ENCODE measurements at regions not wholly inside any gene's neighbourhood (a gene's known extent, or its start where the extent isn't known, plus 50 kb on each side); places are given as distances from the start of the nearest gene placed in this dataset.

GRCh38 chr10:76667408-76668370, 969.9 kb downstream of the KCNMA1 start:
- no peak for DNase-seq (ENCODE audit: low read depth in 4 of 4, low spot score in 2 of 4)

- DNase-seq (ENCODE audit: low read depth in 4 of 4, low spot score in 2 of 4): no peak
Measured at GRCh38 chr10:76666891-76667290, 970.7 kb downstream of the KCNMA1 start.

- DNase-seq (ENCODE audit: low read depth in 4 of 4, low spot score in 2 of 4): no peak
Measured at GRCh38 chr10:76665029-76665428, 972.6 kb downstream of the KCNMA1 start.

- no peak for DNase-seq (ENCODE audit: low read depth in 4 of 4, low spot score in 2 of 4)
Measured at GRCh38 chr10:76657337-76658012, 980.1 kb downstream of the KCNMA1 start.

GRCh38 chr10:76651154-76651553, 986.5 kb downstream of the KCNMA1 start:
- no peak for DNase-seq (ENCODE audit: low read depth in 4 of 4, low spot score in 2 of 4)

- DNase-seq (ENCODE audit: low read depth in 4 of 4, low spot score in 2 of 4): no peak
Measured at GRCh38 chr10:76649723-76650127, 987.9 kb downstream of the KCNMA1 start.

GRCh38 chr10:76649254-76649653, 988.4 kb downstream of the KCNMA1 start:
- no peak for DNase-seq (ENCODE audit: low read depth in 4 of 4, low spot score in 2 of 4)

- DNase-seq (ENCODE audit: low read depth in 4 of 4, low spot score in 2 of 4): no peak
Measured at GRCh38 chr10:76647301-76647700, 990.3 kb downstream of the KCNMA1 start.

GRCh38 chr10:76645341-76645740, 992.3 kb downstream of the KCNMA1 start:
- DNase-seq (ENCODE audit: low read depth in 4 of 4, low spot score in 2 of 4): no peak

- DNase-seq (ENCODE audit: low read depth in 4 of 4, low spot score in 2 of 4): no peak
Measured at GRCh38 chr10:76644476-76644875, 993.1 kb downstream of the KCNMA1 start.

GRCh38 chr10:76643511-76643911, 994.1 kb downstream of the KCNMA1 start:
- DNase-seq (ENCODE audit: low read depth in 4 of 4, low spot score in 2 of 4): no peak

GRCh38 chr10:76642358-76642757, 995.2 kb downstream of the KCNMA1 start:
- DNase-seq (ENCODE audit: low read depth in 4 of 4, low spot score in 2 of 4): no peak

GRCh38 chr10:76641215-76641614, 996.4 kb downstream of the KCNMA1 start:
- DNase-seq (ENCODE audit: low read depth in 4 of 4, low spot score in 2 of 4): no peak

- DNase-seq (ENCODE audit: low read depth in 4 of 4, low spot score in 2 of 4): no peak
Measured at GRCh38 chr10:76640806-76641205, 996.8 kb downstream of the KCNMA1 start.

GRCh38 chr10:76632767-76633051, 1004.9 kb downstream of the KCNMA1 start:
- DNase-seq (ENCODE audit: low read depth in 4 of 4, low spot score in 2 of 4): no peak

- DNase-seq (ENCODE audit: low read depth in 4 of 4, low spot score in 2 of 4): no peak
Measured at GRCh38 chr10:76631884-76632766, 1005.5 kb downstream of the KCNMA1 start.

- DNase-seq (ENCODE audit: low read depth in 4 of 4, low spot score in 2 of 4): no peak
Measured at GRCh38 chr10:76631036-76631670, 1006.5 kb downstream of the KCNMA1 start.

GRCh38 chr10:76628801-76629200, 1008.8 kb downstream of the KCNMA1 start:
- DNase-seq (ENCODE audit: low read depth in 4 of 4, low spot score in 2 of 4): no peak

- DNase-seq (ENCODE audit: low read depth in 4 of 4, low spot score in 2 of 4): no peak
Measured at GRCh38 chr10:76626386-76626785, 1011.2 kb downstream of the KCNMA1 start.

GRCh38 chr10:76624470-76624869, 1013.1 kb downstream of the KCNMA1 start:
- DNase-seq (ENCODE audit: low read depth in 4 of 4, low spot score in 2 of 4): no peak
